ENCODE measurements at regions not wholly inside any gene's neighbourhood (a gene's known extent, or its start where the extent isn't known, plus 50 kb on each side); places are given as distances from the start of the nearest gene placed in this dataset.

DNA sequence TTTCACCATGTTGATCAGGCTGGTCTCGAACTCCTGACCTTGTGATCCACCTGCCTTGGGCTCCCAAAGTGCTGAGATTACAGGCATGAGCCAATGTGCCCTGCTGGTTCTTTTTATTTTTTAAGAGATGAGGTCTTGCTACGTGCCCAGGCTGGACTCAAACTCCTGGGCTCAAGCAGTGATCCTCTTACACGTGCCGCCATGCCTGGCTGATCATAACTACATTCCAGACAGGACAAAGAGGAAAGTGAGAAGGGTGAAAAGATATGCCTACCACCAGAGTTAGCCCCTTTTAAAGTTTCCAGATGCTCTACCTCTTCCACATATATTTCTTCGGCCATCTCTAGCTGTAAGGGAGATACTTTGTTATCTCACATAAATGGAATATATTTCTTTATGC is 79.7 kb upstream of the SOX13 start:
- Histone ChIP-seq H3K4me2 (ENCODE audit: insufficient read depth in 1 of 2, low read depth in 2 of 2, low read length in 2 of 2) (no peak overlapping the region), H3K27ac (ENCODE audit: low read depth, low read length) (no peak overlapping the region), H3K56ac (replicated peaks; ENCODE audit: insufficient read length, low read depth, low read length) (no peak overlapping the region), H2AFZ (ENCODE audit: low read length) (no peak overlapping the region), H3K9ac (replicated peaks in 1 of 4; ENCODE audit: extremely low read depth in 1 of 4, low read depth in 3 of 4, low read length in 3 of 4) (no peak overlapping the region), H3K23me2 (ENCODE audit: low read depth, low read length) (0 out of 2 replicates have a peak, but pooled peaks cover 4% of the 10 kb centered on the region), H4K20me1 (replicated peaks in 1 of 2; ENCODE audit: control insufficient read depth in 1 of 2, insufficient read depth in 2 of 2, low read length in 2 of 2) (no peaks in the 10 kb centered on the region), H3K79me1 (ENCODE audit: low read depth, low read length) (no peaks in the 10 kb centered on the region), H2BK120ac (replicated peaks; ENCODE audit: low read depth, low read length) (no peak overlapping the region), H3K36me3 (ENCODE audit: control insufficient read depth in 2 of 4, insufficient read depth in 4 of 4, low read length in 3 of 4) (no peaks in the 10 kb centered on the region), H3K4me1 (replicated peaks in 1 of 4; ENCODE audit: control insufficient read depth in 3 of 4, insufficient read depth in 4 of 4, low read length in 3 of 4) (peaks cover 6 to 17% (median 12%) of the 10 kb centered on the region in 4 experiments; a peak in 6 of 7 replicates), H4K91ac (replicated peaks; ENCODE audit: insufficient read length, low read length) (no peak overlapping the region), H3K4ac (replicated peaks; ENCODE audit: insufficient read length, low read depth, low read length) (no peak overlapping the region), H2BK15ac (ENCODE audit: low read length) (no peak overlapping the region), H2AK5ac (ENCODE audit: low read depth, low read length) (no peak overlapping the region), H3K23ac (ENCODE audit: insufficient read length) (no peak overlapping the region), H3K79me2 (ENCODE audit: control insufficient read depth in 1 of 2, insufficient read depth in 2 of 2, low read length in 2 of 2) (no peaks in the 10 kb centered on the region), H3K27me3 (replicated peaks in 1 of 4; ENCODE audit: control insufficient read depth in 3 of 4, extremely low read depth in 1 of 4, insufficient read depth in 3 of 4, low read length in 3 of 4) (peaks cover 0 to 3% (median 0%) of the 10 kb centered on the region in 4 experiments; a peak in 1 of 7 replicates), H2BK12ac (ENCODE audit: low read depth, low read length) (no peak overlapping the region), H4K8ac (ENCODE audit: extremely low read depth, insufficient read depth, low read length) (no peak overlapping the region), H2BK20ac (ENCODE audit: low read length) (no peak overlapping the region), H3K14ac (ENCODE audit: insufficient read length) (no peak overlapping the region), H3K9me3 (ENCODE audit: insufficient read depth in 2 of 2, low read depth in 1 of 2, low read length in 1 of 2) (no peaks in the 10 kb centered on the region), H2BK5ac (ENCODE audit: low read depth, low read length) (no peak overlapping the region), H4K5ac (ENCODE audit: insufficient read length, low read depth, low read length) (no peak overlapping the region), H3K4me3 (ENCODE audit: extremely low read depth in 1 of 4, insufficient read depth in 2 of 4, low read depth in 3 of 4, low read length in 4 of 4) (no peak overlapping the region), H3K18ac (ENCODE audit: extremely low read depth, low read length) (no peak overlapping the region)
- POLR2A ChIA-PET (ENCODE audit: partially characterized antibody) = interaction anchor here (0.6 kb wide), 1 partner anchor 164 kb away, joined by 3 read pairs; no protein-coding TSS in a partner anchor
- 91% methylated on average over 5 of the region's 5 CpGs; no CpG with 5 or more reads in 1 of the 2 experiments for WGBS, 2 experiments (ENCODE audit: extremely low coverage in 1 of 2, insufficient coverage in 1 of 2, insufficient read length in 1 of 2, insufficient replicate concordance in 2 of 2, low coverage in 1 of 2, low lambda C conversion rate in 2 of 2, missing lambda C conversion rate in 1 of 2)
- FAIRE-seq = no peak
- CTCF ChIA-PET (ENCODE audit: partially characterized antibody) = interaction anchor here (0.5 to 0.9 kb wide), 8 partner anchors 105 to 659 kb away, joined by 3 to 4 read pairs (median 4); partner anchors contain the start of gene GOLT1A
- no peak for DNase-seq (ENCODE audit: low read depth in 1 of 2, low spot score in 2 of 2)
- TF ChIP-seq EGR1 (IDR thresholded peaks at IDR 0.05; ENCODE audit: borderline replicate concordance, low read depth, low read length) = no peak
- no peak for TF ChIP-seq SIRT6 (IDR thresholded peaks at IDR 0.05; ENCODE audit: low read length)
- TF ChIP-seq GABPA (IDR thresholded peaks at IDR 0.05; ENCODE audit: borderline replicate concordance, insufficient read depth, low read length) = no peak
- TF ChIP-seq KDM5A (IDR thresholded peaks at IDR 0.05; ENCODE audit: low read length) = no peak
- TF ChIP-seq POU5F1 (IDR thresholded peaks at IDR 0.05; ENCODE audit: low read depth, low read length) = no peak
